GM12878 (cell line): ENCODE measurements at regions not wholly inside any gene's neighbourhood (a gene's known extent, or its start where the extent isn't known, plus 50 kb on each side); places are given as distances from the start of the nearest gene placed in this dataset.

ENCODE experiments used
- ATAC-seq: fragments of 200-7000 bp; cut with Tn5 transposase; 3 replicates; pipeline ENCODE4 v1.9.1; 2020; ENCODE audit warnings: mild to moderate bottlenecking, moderate library complexity
- BruUV-seq: library from RNA; stranded (reverse); fragments of 400-500 nt; replicated peaks from 2 replicates; lab custom pipeline; 2021; lab: Mats Ljungman, UMichigan
- CTCF ChIA-PET: fragments of 300-600 bp; sonication (Branson Sonifier 250); formaldehyde crosslinking; extraction: SDS; loops from one replicate; lab custom pipeline; 2021; ENCODE audit warnings: inconsistent platforms; lab: Yijun Ruan, JAX
- POLR2A ChIA-PET: fragments of 350-600 bp; formaldehyde crosslinking; extraction: SDS; loops from one replicate; lab custom pipeline; 2021; ENCODE audit warnings: inconsistent platforms; lab: Charles Lee
- RAD21 ChIA-PET: fragments of 300-600 bp; sonication (Branson Sonifier 250); formaldehyde crosslinking; loops from one replicate; lab custom pipeline; 2023; ENCODE audit warnings: antibody characterized with exemption; ENCODE audit not compliant: unreplicated experiment; lab: Charles Lee
- SMC1A ChIA-PET: fragments of 300-600 bp; sonication (Branson Sonifier 250); formaldehyde crosslinking; loops from one replicate; lab custom pipeline; 2023; ENCODE audit not compliant: unreplicated experiment, uncharacterized antibody; lab: Charles Lee
- DNase-seq: peaks from one replicate; pipeline ENCODE4 v3.0.0-alpha.2; 2011; ENCODE audit warnings: low read depth, low spot score
- FAIRE-seq: peaks from 3 replicates; lab custom pipeline; 2011; peaks lifted over from hg19 to GRCh38; lab: Jason Lieb, UNC
- H2AFZ ChIP-seq: 2 replicates; pipeline ENCODE4 v1.6.0; 2011; ENCODE audit warnings: low read depth, low read length, control low read depth; ENCODE audit not compliant: control insufficient read depth
- H3K27ac ChIP-seq: 2 replicates; pipeline ENCODE4 v1.5.1; 2011; ENCODE audit warnings: control low read depth; ENCODE audit not compliant: control insufficient read depth, insufficient read depth
- H3K27me3 ChIP-seq, 2 experiments: replicated peaks in 1 of 2; 2 replicates each; pipeline versions ENCODE4 v1.6.0 to v1.6.1; 2011; ENCODE audit warnings: low read length in 1 of 2; ENCODE audit not compliant: control insufficient read depth in 2 of 2, insufficient read depth in 2 of 2
- H3K36me3 ChIP-seq, 2 experiments: 2 replicates each; pipeline ENCODE4 v1.5.1; 2011; ENCODE audit warnings: low read length in 1 of 2; ENCODE audit not compliant: control insufficient read depth in 2 of 2, insufficient read depth in 2 of 2
- H3K4me1 ChIP-seq: 2 replicates; pipeline ENCODE4 v1.6.1; 2011; ENCODE audit warnings: mild to moderate bottlenecking, low read length, moderate library complexity, mixed read lengths; ENCODE audit not compliant: control insufficient read depth, insufficient read depth
- H3K4me2 ChIP-seq: 2 replicates; pipeline ENCODE4 v1.6.0; 2011; ENCODE audit warnings: control low read depth; ENCODE audit not compliant: control insufficient read depth, insufficient read depth
- H3K4me3 ChIP-seq: fragments of 200-600 bp; sonication (generic); 2 replicates; pipeline ENCODE4 v1.5.1; 2016
- H3K79me2 ChIP-seq: 2 replicates; pipeline ENCODE4 v1.6.0; 2011; ENCODE audit warnings: low read length; ENCODE audit not compliant: control insufficient read depth, insufficient read depth
- H3K9ac ChIP-seq: 2 replicates; pipeline ENCODE4 v1.8.0; 2011; ENCODE audit warnings: low read length, control low read depth, mixed read lengths; ENCODE audit not compliant: control insufficient read depth, insufficient read depth
- H3K9me3 ChIP-seq: replicated peaks from 3 replicates; pipeline ENCODE4 v1.5.1; 2011; ENCODE audit warnings: mild to moderate bottlenecking, low read length; ENCODE audit not compliant: control insufficient read depth, insufficient read depth
- H4K20me1 ChIP-seq: 2 replicates; pipeline ENCODE4 v1.6.0; 2011; ENCODE audit not compliant: control insufficient read depth, insufficient read depth
- BMI1 ChIP-seq: fragments of 450-650 bp; IDR thresholded peaks from 2 replicates; pipeline ENCODE4 v1.6.1; 2016; ENCODE audit warnings: mild to moderate bottlenecking, moderate library complexity, borderline replicate concordance
- EP300 ChIP-seq, 2 experiments: fragments of 150-350 bp in 1 of 2; IDR thresholded peaks; 2 replicates each; pipeline ENCODE4 v1.6.1; 2011 to 2012; ENCODE audit warnings: low read depth in 2 of 2, low read length in 2 of 2, borderline replicate concordance in 1 of 2, improper control_type of control experiment in 1 of 2, inconsistent platforms in 1 of 2; ENCODE audit not compliant: control insufficient read depth in 1 of 2
- ESRRA ChIP-seq: IDR thresholded peaks from 2 replicates; pipeline ENCODE4 v1.6.1; 2012; ENCODE audit warnings: mild to moderate bottlenecking, low read length, improper control_type of control experiment
- HDAC6 ChIP-seq: fragments of 200-600 bp; sonication (generic); IDR thresholded peaks from one replicate; pipeline ENCODE4 v1.8.0; 2017; ENCODE audit warnings: antibody characterized with exemption; ENCODE audit not compliant: unreplicated experiment
- HDGF ChIP-seq: fragments of 450-650 bp; IDR thresholded peaks from 2 replicates; pipeline ENCODE4 v1.6.1; 2016; ENCODE audit warnings: antibody characterized with exemption
- LARP7 ChIP-seq: fragments of 450-650 bp; IDR thresholded peaks from 2 replicates; pipeline ENCODE4 v1.6.1; 2017; ENCODE audit warnings: mild to moderate bottlenecking
- SRF ChIP-seq, 2 experiments: IDR thresholded peaks; 2 replicates each; pipeline ENCODE4 v1.6.1; 2011; ENCODE audit warnings: low read depth in 2 of 2, low read length in 2 of 2, mild to moderate bottlenecking in 1 of 2, moderate library complexity in 1 of 2
- STAT3 ChIP-seq: IDR thresholded peaks from 2 replicates; pipeline ENCODE4 v1.6.1; 2011; ENCODE audit warnings: low read depth, low read length, improper control_type of control experiment
- SUZ12 ChIP-seq: fragments of 200-600 bp; sonication (generic); IDR thresholded peaks from one replicate; pipeline ENCODE4 v1.6.1; 2018; ENCODE audit warnings: antibody characterized with exemption, mild to moderate bottlenecking; ENCODE audit not compliant: unreplicated experiment
- TCF7 ChIP-seq: IDR thresholded peaks from 2 replicates; pipeline ENCODE4 v1.6.1; 2014; ENCODE audit warnings: antibody characterized with exemption, borderline replicate concordance
- YBX1 ChIP-seq: fragments of 450-650 bp; IDR thresholded peaks from 2 replicates; pipeline ENCODE4 v1.6.1; 2016; ENCODE audit warnings: antibody characterized with exemption
- WGBS: methylation state at CpG from one replicate; pipeline ENCODE4 v1.1.6; 2016; ENCODE audit warnings: low lambda C conversion rate; ENCODE audit not compliant: insufficient replicate concordance, insufficient coverage; ENCODE audit errors: missing lambda C conversion rate; 5-methylcytosine and 5-hydroxymethylcytosine counted together
- in situ Hi-C: fragments of 300-500 bp; cut with MboI; formaldehyde crosslinking; loops from 9 replicates; pipeline ENCODE4 v1.14.3; 2018; ENCODE audit warnings: mixed read lengths
- intact Hi-C: fragments of 100-400 bp; cut with micrococcal nuclease; formaldehyde crosslinking; loops from one replicate; pipeline ENCODE4 v1.14.2; 2022; ENCODE audit not compliant: unreplicated experiment
- TF ChIP-seq, protein P1 (sequence below): fragments of 450-650 bp; conservative IDR thresholded peaks from 2 replicates; pipeline ENCODE4 v1.6.1; 2017; ENCODE audit warnings: mild to moderate bottlenecking, moderate library complexity
- TF ChIP-seq, protein P2 (sequence below): IDR thresholded peaks from 2 replicates; pipeline ENCODE4 v1.6.1; 2011; ENCODE audit warnings: borderline replicate concordance, low read depth, mild to moderate bottlenecking, moderate library complexity, mixed read lengths, low read length; ENCODE audit not compliant: insufficient read depth; ENCODE audit errors: extremely low read length
- TF ChIP-seq, protein P3 (sequence below): fragments of 450-650 bp; IDR thresholded peaks from 2 replicates; pipeline ENCODE4 v1.6.1; 2017; ENCODE audit warnings: borderline replicate concordance
- TF ChIP-seq, protein P4 (sequence below): fragments of 450-650 bp; IDR thresholded peaks from 2 replicates; pipeline ENCODE4 v1.6.1; 2017; ENCODE audit warnings: mild to moderate bottlenecking, low read depth, inconsistent platforms; ENCODE audit not compliant: poor library complexity, severe bottlenecking
- TF ChIP-seq, protein P5 (sequence below): fragments of 450-650 bp; IDR thresholded peaks from 2 replicates; pipeline ENCODE4 v1.6.1; 2017; ENCODE audit warnings: antibody characterized with exemption, mild to moderate bottlenecking, moderate library complexity

DNA sequence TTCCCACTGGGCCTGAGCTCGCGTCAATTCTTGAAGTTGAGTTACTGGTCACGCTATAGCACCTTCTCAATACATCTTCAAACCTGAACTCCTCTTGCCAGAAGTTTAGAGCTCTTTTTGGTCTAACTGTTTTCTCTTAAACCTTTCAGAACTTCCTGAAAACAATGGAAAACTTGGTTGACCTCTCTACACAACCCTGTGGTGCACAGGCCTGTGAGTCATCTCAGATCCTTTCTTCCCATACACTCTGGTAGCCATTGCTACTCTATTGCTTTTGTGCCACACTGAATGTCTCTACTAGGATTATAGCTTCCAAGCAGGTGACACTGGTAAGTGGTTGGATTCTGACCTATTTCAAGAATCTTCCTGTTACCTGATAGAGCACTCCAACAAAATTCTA, 321.5 kb upstream of the FSIP2 start:
- no peak for FAIRE-seq
- RAD21 ChIA-PET, result no interaction called here
- no peak for DNase-seq
- TF ChIP-seq BMI1, result no peak
- no peak for TF ChIP-seq HDGF
- TF ChIP-seq, protein P1, sequence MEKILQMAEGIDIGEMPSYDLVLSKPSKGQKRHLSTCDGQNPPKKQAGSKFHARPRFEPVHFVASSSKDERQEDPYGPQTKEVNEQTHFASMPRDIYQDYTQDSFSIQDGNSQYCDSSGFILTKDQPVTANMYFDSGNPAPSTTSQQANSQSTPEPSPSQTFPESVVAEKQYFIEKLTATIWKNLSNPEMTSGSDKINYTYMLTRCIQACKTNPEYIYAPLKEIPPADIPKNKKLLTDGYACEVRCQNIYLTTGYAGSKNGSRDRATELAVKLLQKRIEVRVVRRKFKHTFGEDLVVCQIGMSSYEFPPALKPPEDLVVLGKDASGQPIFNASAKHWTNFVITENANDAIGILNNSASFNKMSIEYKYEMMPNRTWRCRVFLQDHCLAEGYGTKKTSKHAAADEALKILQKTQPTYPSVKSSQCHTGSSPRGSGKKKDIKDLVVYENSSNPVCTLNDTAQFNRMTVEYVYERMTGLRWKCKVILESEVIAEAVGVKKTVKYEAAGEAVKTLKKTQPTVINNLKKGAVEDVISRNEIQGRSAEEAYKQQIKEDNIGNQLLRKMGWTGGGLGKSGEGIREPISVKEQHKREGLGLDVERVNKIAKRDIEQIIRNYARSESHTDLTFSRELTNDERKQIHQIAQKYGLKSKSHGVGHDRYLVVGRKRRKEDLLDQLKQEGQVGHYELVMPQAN, result no peak
- TF ChIP-seq YBX1, result no peak
- no peak for TF ChIP-seq TCF7
- TF ChIP-seq, protein P2, sequence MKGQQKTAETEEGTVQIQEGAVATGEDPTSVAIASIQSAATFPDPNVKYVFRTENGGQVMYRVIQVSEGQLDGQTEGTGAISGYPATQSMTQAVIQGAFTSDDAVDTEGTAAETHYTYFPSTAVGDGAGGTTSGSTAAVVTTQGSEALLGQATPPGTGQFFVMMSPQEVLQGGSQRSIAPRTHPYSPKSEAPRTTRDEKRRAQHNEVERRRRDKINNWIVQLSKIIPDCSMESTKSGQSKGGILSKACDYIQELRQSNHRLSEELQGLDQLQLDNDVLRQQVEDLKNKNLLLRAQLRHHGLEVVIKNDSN, result no peak
- TF ChIP-seq STAT3, result no peak
- no peak for TF ChIP-seq SUZ12
- TF ChIP-seq, protein P3, sequence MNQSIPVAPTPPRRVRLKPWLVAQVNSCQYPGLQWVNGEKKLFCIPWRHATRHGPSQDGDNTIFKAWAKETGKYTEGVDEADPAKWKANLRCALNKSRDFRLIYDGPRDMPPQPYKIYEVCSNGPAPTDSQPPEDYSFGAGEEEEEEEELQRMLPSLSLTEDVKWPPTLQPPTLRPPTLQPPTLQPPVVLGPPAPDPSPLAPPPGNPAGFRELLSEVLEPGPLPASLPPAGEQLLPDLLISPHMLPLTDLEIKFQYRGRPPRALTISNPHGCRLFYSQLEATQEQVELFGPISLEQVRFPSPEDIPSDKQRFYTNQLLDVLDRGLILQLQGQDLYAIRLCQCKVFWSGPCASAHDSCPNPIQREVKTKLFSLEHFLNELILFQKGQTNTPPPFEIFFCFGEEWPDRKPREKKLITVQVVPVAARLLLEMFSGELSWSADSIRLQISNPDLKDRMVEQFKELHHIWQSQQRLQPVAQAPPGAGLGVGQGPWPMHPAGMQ, result no peak
- TF ChIP-seq EP300 (IDR thresholded peaks at IDR 0.05; ENCODE audit: borderline replicate concordance in 1 of 2, control insufficient read depth in 1 of 2, low read depth in 2 of 2, low read length in 2 of 2), result no peak
- TF ChIP-seq LARP7, result no peak
- TF ChIP-seq, protein P4, sequence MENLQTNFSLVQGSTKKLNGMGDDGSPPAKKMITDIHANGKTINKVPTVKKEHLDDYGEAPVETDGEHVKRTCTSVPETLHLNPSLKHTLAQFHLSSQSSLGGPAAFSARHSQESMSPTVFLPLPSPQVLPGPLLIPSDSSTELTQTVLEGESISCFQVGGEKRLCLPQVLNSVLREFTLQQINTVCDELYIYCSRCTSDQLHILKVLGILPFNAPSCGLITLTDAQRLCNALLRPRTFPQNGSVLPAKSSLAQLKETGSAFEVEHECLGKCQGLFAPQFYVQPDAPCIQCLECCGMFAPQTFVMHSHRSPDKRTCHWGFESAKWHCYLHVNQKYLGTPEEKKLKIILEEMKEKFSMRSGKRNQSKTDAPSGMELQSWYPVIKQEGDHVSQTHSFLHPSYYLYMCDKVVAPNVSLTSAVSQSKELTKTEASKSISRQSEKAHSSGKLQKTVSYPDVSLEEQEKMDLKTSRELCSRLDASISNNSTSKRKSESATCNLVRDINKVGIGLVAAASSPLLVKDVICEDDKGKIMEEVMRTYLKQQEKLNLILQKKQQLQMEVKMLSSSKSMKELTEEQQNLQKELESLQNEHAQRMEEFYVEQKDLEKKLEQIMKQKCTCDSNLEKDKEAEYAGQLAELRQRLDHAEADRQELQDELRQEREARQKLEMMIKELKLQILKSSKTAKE, result no peak
- TF ChIP-seq SRF (IDR thresholded peaks at IDR 0.05; ENCODE audit: low read depth in 2 of 2, low read length in 2 of 2), result no peak
- TF ChIP-seq, protein P5, sequence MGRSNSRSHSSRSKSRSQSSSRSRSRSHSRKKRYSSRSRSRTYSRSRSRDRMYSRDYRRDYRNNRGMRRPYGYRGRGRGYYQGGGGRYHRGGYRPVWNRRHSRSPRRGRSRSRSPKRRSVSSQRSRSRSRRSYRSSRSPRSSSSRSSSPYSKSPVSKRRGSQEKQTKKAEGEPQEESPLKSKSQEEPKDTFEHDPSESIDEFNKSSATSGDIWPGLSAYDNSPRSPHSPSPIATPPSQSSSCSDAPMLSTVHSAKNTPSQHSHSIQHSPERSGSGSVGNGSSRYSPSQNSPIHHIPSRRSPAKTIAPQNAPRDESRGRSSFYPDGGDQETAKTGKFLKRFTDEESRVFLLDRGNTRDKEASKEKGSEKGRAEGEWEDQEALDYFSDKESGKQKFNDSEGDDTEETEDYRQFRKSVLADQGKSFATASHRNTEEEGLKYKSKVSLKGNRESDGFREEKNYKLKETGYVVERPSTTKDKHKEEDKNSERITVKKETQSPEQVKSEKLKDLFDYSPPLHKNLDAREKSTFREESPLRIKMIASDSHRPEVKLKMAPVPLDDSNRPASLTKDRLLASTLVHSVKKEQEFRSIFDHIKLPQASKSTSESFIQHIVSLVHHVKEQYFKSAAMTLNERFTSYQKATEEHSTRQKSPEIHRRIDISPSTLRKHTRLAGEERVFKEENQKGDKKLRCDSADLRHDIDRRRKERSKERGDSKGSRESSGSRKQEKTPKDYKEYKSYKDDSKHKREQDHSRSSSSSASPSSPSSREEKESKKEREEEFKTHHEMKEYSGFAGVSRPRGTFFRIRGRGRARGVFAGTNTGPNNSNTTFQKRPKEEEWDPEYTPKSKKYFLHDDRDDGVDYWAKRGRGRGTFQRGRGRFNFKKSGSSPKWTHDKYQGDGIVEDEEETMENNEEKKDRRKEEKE, result no peak
- TF ChIP-seq HDAC6, result no peak
- TF ChIP-seq ESRRA, result no peak

More for the DNA sequence above, 321.5 kb upstream of the FSIP2 start:
- WGBS, result 87% methylated on average over 3 of the region's 3 CpGs
- in situ Hi-C loops, result no loop called here
- no TSS peak for BruUV-seq
- ATAC-seq, result no peak
- no peak overlapping the region for H3K27ac ChIP-seq
- intact Hi-C loops, result no loop called here
- SMC1A ChIA-PET, result no interaction called here
- H3K4me3 ChIP-seq, result no peak overlapping the region
- no peaks in the 10 kb centered on the region for H3K9me3 ChIP-seq
- H3K4me2 ChIP-seq, result no peak overlapping the region
- no peaks in the 10 kb centered on the region for H3K4me1 ChIP-seq
- POLR2A ChIA-PET, result no interaction called here
- CTCF ChIA-PET, result no interaction called here
- no peaks in the 10 kb centered on the region for H4K20me1 ChIP-seq
- H3K79me2 ChIP-seq, result no peaks in the 10 kb centered on the region
- no peaks in the 10 kb centered on the region for H3K27me3 ChIP-seq
- H3K9ac ChIP-seq, result no peak overlapping the region
- no peaks in the 10 kb centered on the region for H3K36me3 ChIP-seq
- H2AFZ ChIP-seq, result no peak overlapping the region
